ENCODE measurements at regions not wholly inside any gene's neighbourhood (a gene's known extent, or its start where the extent isn't known, plus 50 kb on each side); places are given as distances from the start of the nearest gene placed in this dataset.

- DNase-seq, result no peak
Measured at GRCh38 chr5:68380078-68380477, 164.5 kb downstream of the PIK3R1 start.

GRCh38 chr5:68381060-68381459, 165.5 kb downstream of the PIK3R1 start:
- no peak for DNase-seq

- DNase-seq, result no peak
Measured at GRCh38 chr5:68381909-68382308, 166.4 kb downstream of the PIK3R1 start.

- DNase-seq, result no peak
Measured at GRCh38 chr5:68382640-68383039, 167.1 kb downstream of the PIK3R1 start.

- DNase-seq, result no peak
Measured at GRCh38 chr5:68383888-68384310, 168.3 kb downstream of the PIK3R1 start.

- no peak for DNase-seq
Measured at GRCh38 chr5:68384936-68385594, 169.5 kb downstream of the PIK3R1 start.

GRCh38 chr5:68385936-68386335, 170.4 kb downstream of the PIK3R1 start:
- DNase-seq, result no peak

GRCh38 chr5:68387074-68387796, 171.7 kb downstream of the PIK3R1 start:
- DNase-seq, result no peak

GRCh38 chr5:68389618-68390017, 174.1 kb downstream of the PIK3R1 start:
- no peak for DNase-seq

- DNase-seq, result no peak
Measured at GRCh38 chr5:68392617-68393016, 177.1 kb downstream of the PIK3R1 start.

GRCh38 chr5:68395302-68395701, 179.7 kb downstream of the PIK3R1 start:
- DNase-seq, result no peak

- no peak for DNase-seq
Measured at GRCh38 chr5:68395926-68396511, 180.5 kb downstream of the PIK3R1 start.

GRCh38 chr5:68396722-68397121, 181.2 kb downstream of the PIK3R1 start:
- no peak for DNase-seq

- DNase-seq, result no peak
Measured at GRCh38 chr5:68398146-68398812, 182.7 kb downstream of the PIK3R1 start.

- no peak for DNase-seq
Measured at GRCh38 chr5:68403301-68403700, 187.7 kb downstream of the PIK3R1 start.

GRCh38 chr5:68404246-68404645, 188.7 kb downstream of the PIK3R1 start:
- no peak for DNase-seq

GRCh38 chr5:68405026-68405684, 189.6 kb downstream of the PIK3R1 start:
- no peak for DNase-seq

- DNase-seq, result no peak
Measured at GRCh38 chr5:68405784-68406743, 190.5 kb downstream of the PIK3R1 start.

- no peak for DNase-seq
Measured at GRCh38 chr5:68406767-68407241, 191.2 kb downstream of the PIK3R1 start.

GRCh38 chr5:68407311-68408239, 192.0 kb downstream of the PIK3R1 start:
- DNase-seq, result no peak
